K562 (cell line): ENCODE measurements at regions not wholly inside any gene's neighbourhood (a gene's known extent, or its start where the extent isn't known, plus 50 kb on each side); places are given as distances from the start of the nearest gene placed in this dataset.

Source experiments
- ATF1 ChIP-seq, 2 experiments: fragments of 450-650 bp in 1 of 2; IDR thresholded peaks; 2 replicates each; pipeline ENCODE4 v1.6.1; 2016; ENCODE audit warnings: missing compliant biosample characterization in 1 of 2, missing genetic modification characterization in 1 of 2
- ATF2 ChIP-seq: sonication (generic); formaldehyde crosslinking; IDR thresholded peaks from 2 replicates; pipeline ENCODE4 v1.8.1; 2022; ENCODE audit warnings: missing genetic modification reagents
- CC2D1A ChIP-seq: fragments of 450-650 bp; IDR thresholded peaks from 2 replicates; pipeline ENCODE4 v1.6.1; 2017; ENCODE audit warnings: mild to moderate bottlenecking
- FUS ChIP-seq: fragments of 200-400 bp; formaldehyde crosslinking; optimal IDR thresholded peaks from 2 replicates; pipeline ENCODE3; 2017; ENCODE audit warnings: low read depth, low read length
- KDM1A ChIP-seq, 2 experiments: fragments of 450-650 bp; IDR thresholded peaks; 2 replicates each; pipeline ENCODE4 v1.6.1; 2016; ENCODE audit warnings: mild to moderate bottlenecking in 2 of 2
- L3MBTL2 ChIP-seq: fragments of 450-650 bp; IDR thresholded peaks from 2 replicates; pipeline ENCODE4 v1.6.1; 2016; ENCODE audit warnings: mild to moderate bottlenecking, moderate library complexity
- MAFK ChIP-seq: IDR thresholded peaks from 2 replicates; pipeline ENCODE4 v1.6.1; 2011; ENCODE audit warnings: low read length, improper control_type of control experiment
- NCOA2 ChIP-seq, 2 experiments: fragments of 450-650 bp; IDR thresholded peaks; 2 replicates each; pipeline ENCODE4 v1.6.1; 2018; ENCODE audit warnings: mild to moderate bottlenecking in 2 of 2, moderate library complexity in 1 of 2; ENCODE audit not compliant: partially characterized antibody in 2 of 2
- NR2C2 ChIP-seq, 2 experiments: fragments of 200-800 bp in 1 of 2; sonication (Bioruptor generic) in 1 of 2; sonication (generic) in 1 of 2; formaldehyde crosslinking in 1 of 2; IDR thresholded peaks; 2 replicates each; pipeline versions ENCODE4 v1.6.1 to v1.8.0; 2016 to 2022; ENCODE audit warnings: mild to moderate bottlenecking in 1 of 2, missing compliant biosample characterization in 1 of 2, missing genetic modification characterization in 1 of 2, missing genetic modification reagents in 1 of 2
- PHF20 ChIP-seq: fragments of 450-650 bp; IDR thresholded peaks from 2 replicates; pipeline ENCODE4 v1.6.1; 2018; ENCODE audit not compliant: partially characterized antibody
- RBM34 ChIP-seq: fragments of 200-400 bp; formaldehyde crosslinking; IDR thresholded peaks from 2 replicates; pipeline ENCODE4 v1.6.1; 2018; ENCODE audit warnings: low read length, borderline replicate concordance; ENCODE audit not compliant: insufficient read depth
- USF2 ChIP-seq: sonication (generic); formaldehyde crosslinking; IDR thresholded peaks from 2 replicates; pipeline ENCODE4 v1.5.0; 2020; ENCODE audit warnings: missing genetic modification reagents
- ZBTB43 ChIP-seq: sonication (generic); formaldehyde crosslinking; IDR thresholded peaks from 2 replicates; pipeline ENCODE4 v1.8.0; 2023; ENCODE audit warnings: mild to moderate bottlenecking, missing genetic modification reagents
- ZBTB7A ChIP-seq: IDR thresholded peaks from 2 replicates; pipeline ENCODE4 v1.6.1; 2011; ENCODE audit warnings: low read depth, mild to moderate bottlenecking, low read length, moderate library complexity, borderline replicate concordance; ENCODE audit not compliant: control insufficient read depth
- ZNF75A ChIP-seq: fragments of 450-650 bp; formaldehyde crosslinking; IDR thresholded peaks from 2 replicates; pipeline ENCODE4 v1.4.0; 2020; ENCODE audit warnings: mild to moderate bottlenecking
- TF ChIP-seq, protein P1 (sequence below): fragments of 250-450 bp; sonication (Bioruptor Pico); IDR thresholded peaks from 2 replicates; pipeline ENCODE4 v1.9.0; 2021; ENCODE audit warnings: mild to moderate bottlenecking
- TF ChIP-seq, protein P2 (sequence below), 2 experiments: fragments of 450-650 bp; IDR thresholded peaks; 2 replicates each; pipeline ENCODE4 v1.6.1; 2016; ENCODE audit warnings: mild to moderate bottlenecking in 2 of 2, borderline replicate concordance in 1 of 2, low read depth in 1 of 2, moderate library complexity in 1 of 2

GRCh38 chr4:126385954-126386353 lies 1071.2 kb downstream of the FAT4 start (continued):
- TF ChIP-seq ATF2 (CRISPR knock-in tag): no peak
- TF ChIP-seq MAFK: peak; percentile 33; the same call in 1 of the 2 replicates
- no peak for TF ChIP-seq ZNF75A (CRISPR knock-in tag)
- TF ChIP-seq PHF20: no peak
- no peak for TF ChIP-seq NR2C2 (CRISPR knock-in tag; IDR thresholded peaks at IDR 0.05)
- TF ChIP-seq NR2C2 (tag; IDR thresholded peaks at IDR 0.05): no peak
- no peak for TF ChIP-seq KDM1A (IDR thresholded peaks at IDR 0.05)
- no peak for TF ChIP-seq NCOA2 (IDR thresholded peaks at IDR 0.05; ENCODE audit: partially characterized antibody in 2 of 2)
- TF ChIP-seq ATF1 (CRISPR knock-in tag; IDR thresholded peaks at IDR 0.05): no peak
- no peak for TF ChIP-seq ATF1 (tag; IDR thresholded peaks at IDR 0.05)
- no peak for TF ChIP-seq ZBTB7A
- no peak for TF ChIP-seq ZBTB43 (CRISPR knock-in tag)
- TF ChIP-seq USF2 (CRISPR knock-in tag): no peak
- TF ChIP-seq RBM34: no peak
- TF ChIP-seq, protein P1, sequence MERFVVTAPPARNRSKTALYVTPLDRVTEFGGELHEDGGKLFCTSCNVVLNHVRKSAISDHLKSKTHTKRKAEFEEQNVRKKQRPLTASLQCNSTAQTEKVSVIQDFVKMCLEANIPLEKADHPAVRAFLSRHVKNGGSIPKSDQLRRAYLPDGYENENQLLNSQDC: no peak
- TF ChIP-seq FUS: no peak
- TF ChIP-seq CC2D1A: no peak
- TF ChIP-seq, protein P2, sequence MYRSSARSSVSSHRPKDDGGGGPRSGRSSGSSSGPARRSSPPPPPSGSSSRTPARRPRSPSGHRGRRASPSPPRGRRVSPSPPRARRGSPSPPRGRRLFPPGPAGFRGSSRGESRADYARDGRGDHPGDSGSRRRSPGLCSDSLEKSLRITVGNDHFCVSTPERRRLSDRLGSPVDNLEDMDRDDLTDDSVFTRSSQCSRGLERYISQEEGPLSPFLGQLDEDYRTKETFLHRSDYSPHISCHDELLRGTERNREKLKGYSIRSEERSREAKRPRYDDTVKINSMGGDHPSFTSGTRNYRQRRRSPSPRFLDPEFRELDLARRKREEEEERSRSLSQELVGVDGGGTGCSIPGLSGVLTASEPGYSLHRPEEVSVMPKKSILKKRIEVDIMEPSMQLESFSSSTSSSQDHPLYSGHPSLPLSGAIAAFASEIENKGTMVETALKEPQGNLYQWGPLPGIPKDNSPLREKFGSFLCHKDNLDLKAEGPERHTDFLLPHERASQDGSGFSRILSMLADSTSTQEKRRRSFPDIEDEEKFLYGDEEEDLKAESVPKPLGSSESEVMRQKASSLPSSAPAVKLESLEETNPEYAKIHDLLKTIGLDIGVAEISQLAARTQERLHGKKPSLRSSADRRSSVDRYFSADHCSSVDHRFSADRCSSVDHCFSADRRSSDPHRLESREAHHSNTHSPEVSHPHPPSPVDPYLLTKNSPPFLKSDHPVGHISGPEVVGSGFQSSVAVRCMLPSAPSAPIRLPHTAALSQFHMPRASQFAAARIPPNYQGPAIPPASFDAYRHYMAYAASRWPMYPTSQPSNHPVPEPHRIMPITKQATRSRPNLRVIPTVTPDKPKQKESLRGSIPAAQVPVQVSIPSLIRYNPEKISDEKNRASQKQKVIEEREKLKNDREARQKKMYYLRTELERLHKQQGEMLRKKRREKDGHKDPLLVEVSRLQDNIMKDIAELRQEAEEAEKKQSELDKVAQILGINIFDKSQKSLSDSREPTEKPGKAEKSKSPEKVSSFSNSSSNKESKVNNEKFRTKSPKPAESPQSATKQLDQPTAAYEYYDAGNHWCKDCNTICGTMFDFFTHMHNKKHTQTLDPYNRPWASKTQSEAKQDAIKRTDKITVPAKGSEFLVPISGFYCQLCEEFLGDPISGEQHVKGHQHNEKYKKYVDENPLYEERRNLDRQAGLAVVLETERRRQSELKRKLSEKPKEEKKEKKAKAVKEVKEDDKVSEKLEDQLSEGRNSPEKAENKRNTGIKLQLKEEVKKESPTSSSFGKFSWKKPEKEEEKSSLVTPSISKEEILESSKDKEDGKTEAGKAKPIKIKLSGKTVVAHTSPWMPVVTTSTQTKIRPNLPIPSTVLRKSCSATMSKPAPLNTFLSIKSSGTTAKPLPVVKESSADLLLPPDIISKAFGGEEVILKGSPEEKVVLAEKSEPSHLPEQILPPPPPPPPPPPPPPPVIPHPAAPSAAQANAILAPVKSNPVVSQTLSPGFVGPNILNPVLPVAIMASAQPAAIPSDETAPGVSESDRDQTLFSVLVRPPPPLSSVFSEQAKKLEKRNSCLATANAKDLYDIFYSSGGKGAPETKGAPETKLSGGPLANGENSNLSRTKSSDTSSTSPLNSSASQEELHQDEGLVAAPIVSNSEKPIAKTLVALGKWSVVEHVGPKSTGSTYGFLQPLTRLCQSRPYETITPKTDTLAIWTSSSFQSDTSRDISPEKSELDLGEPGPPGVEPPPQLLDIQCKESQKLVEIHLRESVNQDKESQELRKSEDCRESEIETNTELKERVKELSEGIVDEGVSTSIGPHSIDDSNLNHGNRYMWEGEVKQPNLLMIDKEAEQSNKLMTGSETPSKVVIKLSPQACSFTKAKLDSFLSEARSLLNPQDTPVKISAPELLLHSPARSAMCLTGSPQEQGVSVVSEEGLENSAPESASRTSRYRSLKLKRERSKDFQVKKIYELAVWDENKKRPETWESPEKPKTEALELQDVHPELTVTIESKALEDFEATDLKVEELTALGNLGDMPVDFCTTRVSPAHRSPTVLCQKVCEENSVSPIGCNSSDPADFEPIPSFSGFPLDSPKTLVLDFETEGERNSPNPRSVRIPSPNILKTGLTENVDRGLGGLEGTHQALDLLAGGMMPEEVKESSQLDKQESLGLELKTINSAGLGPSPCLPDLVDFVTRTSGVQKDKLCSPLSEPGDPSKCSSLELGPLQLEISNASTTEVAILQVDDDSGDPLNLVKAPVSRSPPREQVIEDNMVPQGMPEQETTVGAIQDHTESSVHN (IDR thresholded peaks at IDR 0.05; ENCODE audit: borderline replicate concordance in 1 of 2, low read depth in 1 of 2): no peak
- TF ChIP-seq L3MBTL2: no peak
